ENCODE measurements at regions not wholly inside any gene's neighbourhood (a gene's known extent, or its start where the extent isn't known, plus 50 kb on each side); places are given as distances from the start of the nearest gene placed in this dataset.

- DNase-seq (no peak), ATAC-seq (ENCODE audit: low FRiP score in 2 of 2) (no peak)
- Histone ChIP-seq H3K27ac (no peak overlapping the region), H3K36me3 (no peaks in the 10 kb centered on the region), H3K4me3 (no peak overlapping the region), H3K4me1 (no peaks in the 10 kb centered on the region), H3K9me3 (no peaks in the 10 kb centered on the region), H3K27me3 (no peaks in the 10 kb centered on the region)
- TF ChIP-seq EP300 (IDR thresholded peaks at IDR 0.05) (no peak), POLR2A (IDR thresholded peaks at IDR 0.05) (no peak), CTCF (IDR thresholded peaks at IDR 0.05) (no peak), POLR2AphosphoS5 (IDR thresholded peaks at IDR 0.05) (no peak)
Measured at GRCh38 chr4:63637270-63637669, 772.0 kb downstream of the TECRL start.

- 77% methylated on average over 2 of the region's 2 CpGs for WGBS, 2 donors
- Histone ChIP-seq H3K27me3 (no peaks in the 10 kb centered on the region), H3K36me3 (no peaks in the 10 kb centered on the region), H3K4me1 (no peaks in the 10 kb centered on the region), H3K27ac (no peak overlapping the region), H3K9me3 (no peaks in the 10 kb centered on the region), H3K4me3 (no peak overlapping the region)
- no peak for DNase-seq
- TF ChIP-seq POLR2A (IDR thresholded peaks at IDR 0.05) (no peak), CTCF (IDR thresholded peaks at IDR 0.05) (no peak), POLR2AphosphoS5 (IDR thresholded peaks at IDR 0.05) (no peak), EP300 (IDR thresholded peaks at IDR 0.05) (no peak)
- no peak for ATAC-seq (ENCODE audit: low FRiP score in 2 of 2)
Measured at GRCh38 chr4:63632858-63633257, 776.4 kb downstream of the TECRL start.

GRCh38 chr4:63620271-63620670 is 789.0 kb downstream of the TECRL start:
- Histone ChIP-seq H3K27ac (no peak overlapping the region), H3K27me3 (no peaks in the 10 kb centered on the region), H3K4me3 (no peak overlapping the region), H3K4me1 (no peaks in the 10 kb centered on the region), H3K9me3 (no peaks in the 10 kb centered on the region), H3K36me3 (no peaks in the 10 kb centered on the region)
- TF ChIP-seq EP300 (IDR thresholded peaks at IDR 0.05), result no peak
- ATAC-seq (ENCODE audit: low FRiP score in 2 of 2), result no peak
- DNase-seq, result no peak
- WGBS, 2 donors, result 14 to 17% methylated on average over 2 of the region's 2 CpGs

GRCh38 chr4:63619771-63620170 is 789.5 kb downstream of the TECRL start:
- Histone ChIP-seq H3K27me3 (no peaks in the 10 kb centered on the region), H3K4me3 (no peak overlapping the region), H3K27ac (no peak overlapping the region), H3K36me3 (no peaks in the 10 kb centered on the region), H3K4me1 (no peaks in the 10 kb centered on the region), H3K9me3 (no peaks in the 10 kb centered on the region)
- DNase-seq, result no peak
- 36 to 56% methylated on average over 1 of the region's 1 CpG for WGBS, 2 donors
- TF ChIP-seq CTCF (IDR thresholded peaks at IDR 0.05), result no peak
- no peak for ATAC-seq (ENCODE audit: low FRiP score in 2 of 2)

GRCh38 chr4:63618883-63619718 is 790.1 kb downstream of the TECRL start:
- H3K4me1 ChIP-seq, result no peaks in the 10 kb centered on the region
- DNase-seq, result no peak
- H3K27ac ChIP-seq, result no peak overlapping the region
- no peak for TF ChIP-seq POLR2A (IDR thresholded peaks at IDR 0.05)
- no peak for TF ChIP-seq POLR2AphosphoS5 (IDR thresholded peaks at IDR 0.05)
- no peak for TF ChIP-seq EP300 (IDR thresholded peaks at IDR 0.05)
- TF ChIP-seq CTCF (IDR thresholded peaks at IDR 0.05), result no peak
- no peaks in the 10 kb centered on the region for H3K27me3 ChIP-seq
- H3K9me3 ChIP-seq, result no peaks in the 10 kb centered on the region
- H3K4me3 ChIP-seq, result no peak overlapping the region
- H3K36me3 ChIP-seq, result no peaks in the 10 kb centered on the region
- 46 to 48% methylated on average over 5 to 6 of the region's 6 CpGs for WGBS, 2 donors
- no peak for ATAC-seq (ENCODE audit: low FRiP score in 2 of 2)
